Amniotic stem cell (primary cell): ENCODE measurements at regions not wholly inside any gene's neighbourhood (a gene's known extent, or its start where the extent isn't known, plus 50 kb on each side); places are given as distances from the start of the nearest gene placed in this dataset.

Experiments used
- DNase-seq: peaks from one replicate; lab custom pipeline; 2025; lab: John Stamatoyannopoulos, UW

- no peak for DNase-seq
These were observed 227.3 kb downstream of the TMEM167A start for GRCh38 chr5:82849885-82850284.

- DNase-seq, result no peak
These were observed 229.6 kb downstream of the TMEM167A start for GRCh38 chr5:82847562-82847961.

DNA sequence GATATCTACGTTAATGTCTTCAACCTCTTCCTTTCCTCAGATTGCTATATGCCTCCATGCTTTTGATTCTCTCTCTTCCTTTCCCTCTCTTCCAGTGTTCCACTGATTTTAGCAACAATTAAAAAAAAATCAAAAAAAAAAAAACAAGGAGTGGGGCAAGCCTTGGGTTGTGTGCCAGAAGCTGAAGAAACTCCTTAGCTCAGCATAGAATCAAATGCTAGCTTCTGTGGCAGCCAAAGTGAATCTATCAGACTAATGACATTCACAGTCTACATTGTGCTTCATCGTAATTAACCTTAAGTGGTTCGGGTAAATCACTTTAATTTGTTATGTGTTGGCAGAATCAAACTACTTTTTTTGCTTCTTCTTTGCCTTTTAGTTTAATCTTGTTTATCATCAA lies 237.3 kb downstream of the TMEM167A start:
- DNase-seq, result no peak

- no peak for DNase-seq
These were observed 241.7 kb downstream of the TMEM167A start for GRCh38 chr5:82835488-82835887.

DNA sequence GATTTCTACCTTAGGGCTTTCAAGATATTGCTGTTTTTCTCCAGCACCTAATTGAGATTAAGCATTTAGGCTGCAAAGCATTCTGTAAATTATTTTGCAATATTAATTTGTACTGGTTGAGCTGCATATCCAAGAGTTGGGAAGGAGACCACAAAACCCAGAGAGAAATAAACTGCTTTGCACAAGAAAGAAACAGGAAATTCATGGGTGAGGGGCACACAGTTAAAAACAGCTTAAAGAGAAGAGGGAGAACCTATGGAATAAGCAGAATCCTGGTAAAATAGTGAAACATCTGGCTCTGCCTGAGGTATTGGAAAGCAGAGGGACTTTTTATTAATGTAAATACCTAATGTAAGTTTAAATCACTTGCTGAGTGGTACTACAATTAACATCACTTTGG lies 243.0 kb downstream of the TMEM167A start:
- DNase-seq, result no peak

DNA sequence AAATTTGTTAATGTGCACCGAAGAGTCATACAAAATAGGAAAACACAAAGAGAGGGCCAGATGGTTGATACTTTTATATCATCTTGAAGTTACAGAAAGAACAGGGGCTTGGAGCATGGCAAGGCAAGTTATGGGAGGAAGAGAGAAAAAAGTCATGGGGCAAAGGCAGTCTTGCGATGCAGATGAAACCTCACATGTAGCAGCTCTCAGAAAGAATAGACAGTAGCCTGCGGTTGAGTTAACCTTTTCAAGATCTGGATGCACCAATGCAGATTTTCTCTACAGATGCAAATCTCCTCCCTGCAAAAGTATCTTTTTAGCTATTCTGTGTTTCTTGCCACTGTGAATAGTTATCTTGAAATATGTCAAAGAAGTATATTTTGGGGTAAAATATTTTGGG lies 243.9 kb downstream of the TMEM167A start:
- no peak for DNase-seq

DNA sequence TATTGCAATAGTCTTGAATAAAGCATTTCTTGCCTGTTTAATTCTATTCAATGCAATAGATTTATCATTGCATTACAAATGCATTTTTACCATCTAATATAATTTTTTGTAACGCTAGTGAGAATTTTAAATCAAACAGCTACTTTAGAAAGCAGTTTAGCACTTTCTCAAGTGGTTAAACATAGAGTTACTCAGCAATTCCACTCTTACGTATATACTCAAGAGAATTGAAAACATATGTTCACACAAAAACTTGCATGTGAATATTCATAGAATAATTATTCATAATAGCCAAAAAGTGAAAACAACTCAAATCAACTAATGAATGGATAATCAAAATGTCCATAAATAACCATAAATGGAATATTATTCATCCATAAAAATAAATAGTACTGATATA lies 244.7 kb downstream of the TMEM167A start:
- DNase-seq, result no peak

DNA sequence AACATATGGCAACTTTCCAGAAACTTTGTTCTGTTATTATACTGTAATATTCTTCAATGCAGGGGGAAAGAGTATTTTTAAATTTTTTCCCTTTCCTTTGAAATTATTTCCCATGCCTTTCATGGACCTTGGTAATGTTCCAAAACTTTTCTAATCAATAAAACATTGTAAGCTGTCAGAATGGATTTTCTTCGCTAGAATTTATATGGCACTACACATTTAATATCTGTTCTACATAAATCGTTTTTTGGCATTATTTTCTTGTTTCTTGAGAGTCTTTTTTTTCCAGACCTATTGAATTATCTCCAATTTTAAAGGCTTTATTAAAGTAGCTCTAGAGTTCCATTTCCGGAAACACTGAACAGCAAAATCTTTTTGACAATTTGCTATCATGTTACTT lies 249.0 kb downstream of the TMEM167A start:
- DNase-seq, result no peak

DNA sequence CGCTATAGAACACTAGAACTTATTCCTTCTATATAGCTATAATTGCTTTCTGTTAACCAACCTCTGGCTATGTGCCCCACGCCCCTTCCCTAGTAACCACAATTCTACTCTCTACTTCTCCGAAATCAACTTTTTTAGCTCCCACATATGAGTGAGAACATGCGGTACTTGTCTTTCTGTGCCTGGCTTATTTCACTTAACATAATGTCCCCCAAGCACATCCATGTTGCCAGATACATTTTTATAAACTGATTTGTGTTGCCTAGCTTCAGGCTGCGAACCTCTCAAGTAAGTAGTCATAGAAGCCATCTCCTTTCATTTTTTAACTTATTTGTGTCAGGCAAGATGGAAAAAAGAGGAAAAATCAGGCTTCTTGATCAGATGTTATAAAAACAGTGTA lies 249.5 kb downstream of the TMEM167A start:
- DNase-seq, result no peak

- no peak for DNase-seq
These were observed 254.6 kb downstream of the TMEM167A start for GRCh38 chr5:82822634-82822927.

GRCh38 chr5:82821846-82822633 lies 255.2 kb downstream of the TMEM167A start:
- no peak for DNase-seq

DNA sequence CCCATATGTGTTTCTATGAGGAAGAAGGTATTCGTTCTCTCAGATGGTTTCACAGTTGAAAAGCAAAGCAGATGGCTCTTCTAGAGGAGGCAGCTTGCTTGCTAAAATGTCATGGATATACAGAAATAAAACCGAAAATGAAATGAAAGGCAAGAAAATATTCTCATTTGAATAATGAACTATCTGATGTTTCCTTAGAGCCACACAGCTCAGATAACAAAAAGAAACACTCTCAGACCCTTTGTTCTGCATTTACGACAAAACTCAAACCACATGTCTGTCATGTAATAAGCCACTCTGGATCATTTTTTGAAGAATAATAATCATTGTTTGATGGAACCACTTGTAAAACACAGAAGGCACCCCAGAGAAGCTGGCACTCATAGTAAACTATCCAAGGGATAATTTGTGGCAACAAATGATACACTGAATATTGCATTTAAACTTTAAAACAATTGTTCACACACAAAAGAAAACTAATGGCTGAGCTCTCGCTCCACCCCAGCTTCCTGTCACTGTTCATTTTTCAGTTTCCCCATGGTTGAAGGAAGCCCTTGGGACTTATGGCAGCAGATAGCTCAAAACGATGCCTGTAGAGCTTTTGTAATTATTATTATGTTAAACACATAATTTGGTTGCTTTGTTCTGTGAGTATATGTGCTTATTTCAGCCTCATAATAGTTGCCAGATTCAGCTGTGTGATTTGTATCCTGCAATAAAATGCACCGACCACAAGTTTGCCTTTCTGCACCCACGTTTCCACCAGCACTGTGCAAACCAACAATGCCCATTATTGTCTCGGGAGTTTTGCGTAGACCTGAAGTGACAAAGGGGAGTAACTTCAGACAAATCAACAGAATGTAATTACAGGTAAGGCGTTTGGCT lies 256.0 kb downstream of the TMEM167A start:
- DNase-seq, result no peak

DNA sequence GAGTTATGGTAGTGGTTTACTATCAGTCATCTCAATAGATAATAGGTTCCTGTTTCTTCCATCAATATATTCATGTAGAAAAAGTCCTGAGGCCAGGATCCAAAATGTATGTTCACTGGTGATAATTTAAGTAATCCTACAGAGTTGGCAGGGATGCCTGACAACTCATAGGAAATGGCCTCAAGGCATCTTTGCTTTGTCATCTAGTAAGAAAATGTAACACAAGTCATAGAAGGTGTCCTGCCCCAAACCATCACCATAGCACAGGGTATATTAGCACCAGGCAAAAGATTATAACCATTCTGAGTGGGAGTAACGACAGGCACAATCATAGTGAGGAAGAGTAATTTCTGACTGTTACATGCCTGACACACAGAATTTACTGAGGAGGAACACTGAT lies 257.0 kb downstream of the TMEM167A start:
- no peak for DNase-seq

- no peak for DNase-seq
These were observed 259.1 kb downstream of the TMEM167A start for GRCh38 chr5:82817897-82818676.

DNA sequence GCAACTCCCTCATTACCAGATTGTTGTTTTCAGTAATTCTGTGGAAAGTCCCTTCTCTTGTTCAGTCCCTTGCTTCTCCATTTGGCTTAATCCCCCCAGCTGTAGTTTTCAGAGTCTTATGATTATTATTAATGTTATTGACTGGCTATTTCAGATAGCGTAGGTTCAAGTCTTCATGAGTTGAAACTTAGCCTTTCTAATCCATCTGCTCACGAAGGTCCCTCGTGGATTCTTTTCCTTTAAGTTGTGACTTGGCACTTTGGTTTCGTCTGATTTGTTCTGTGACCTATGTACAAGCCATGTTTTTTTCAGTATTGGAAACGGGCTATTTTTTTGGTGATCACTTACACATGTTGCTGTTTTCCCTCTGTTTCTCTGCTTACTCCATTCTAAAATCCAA lies 260.3 kb downstream of the TMEM167A start:
- DNase-seq, result no peak

GRCh38 chr5:82815871-82816270 lies 261.3 kb downstream of the TMEM167A start:
- DNase-seq, result no peak

- no peak for DNase-seq
These were observed 263.3 kb downstream of the TMEM167A start for GRCh38 chr5:82813861-82814260.

- no peak for DNase-seq
These were observed 264.6 kb downstream of the TMEM167A start for GRCh38 chr5:82812575-82812974.

- no peak for DNase-seq
These were observed 265.7 kb downstream of the TMEM167A start for GRCh38 chr5:82811490-82811889.

GRCh38 chr5:82809420-82810143 lies 267.6 kb downstream of the TMEM167A start:
- no peak for DNase-seq

DNA sequence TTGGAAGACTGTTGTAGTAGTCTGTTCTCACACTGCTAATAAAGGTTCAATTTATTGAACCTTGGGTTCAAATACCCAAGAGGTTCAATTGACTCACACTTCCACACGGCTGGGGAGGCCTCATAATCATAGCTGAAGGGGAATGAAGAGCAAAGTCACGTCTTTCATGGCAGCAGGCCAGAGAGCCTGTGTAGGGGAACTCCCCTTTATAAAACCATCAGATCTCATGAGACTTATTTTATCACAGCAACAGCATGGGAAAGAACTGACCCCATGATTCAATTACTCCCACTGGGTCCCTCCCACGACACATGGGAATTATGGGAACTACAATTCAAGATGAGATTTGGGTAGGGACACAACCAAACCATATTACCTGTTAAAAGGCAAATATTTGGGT lies 268.2 kb downstream of the TMEM167A start:
- no peak for DNase-seq

DNA sequence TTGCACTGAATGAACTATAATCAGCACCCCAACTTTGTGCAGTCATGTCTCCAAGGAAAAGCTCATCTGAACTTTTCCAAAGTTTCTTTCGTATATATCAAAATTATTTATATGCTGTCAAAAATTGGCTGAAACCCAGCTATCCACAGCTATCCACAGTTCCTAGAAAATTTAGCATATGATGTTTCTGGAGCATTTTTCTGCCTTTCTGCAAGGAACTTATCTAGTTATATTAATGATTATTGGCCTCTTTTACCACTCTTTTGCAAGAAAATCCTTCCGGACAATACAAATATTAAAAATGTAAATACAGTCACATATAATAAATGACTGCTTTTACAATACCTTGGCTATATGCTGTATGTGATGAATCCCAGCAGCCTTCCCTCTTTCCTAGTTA lies 270.2 kb downstream of the TMEM167A start:
- no peak for DNase-seq
